ENCODE measurements at regions not wholly inside any gene's neighbourhood (a gene's known extent, or its start where the extent isn't known, plus 50 kb on each side); places are given as distances from the start of the nearest gene placed in this dataset.

DNA sequence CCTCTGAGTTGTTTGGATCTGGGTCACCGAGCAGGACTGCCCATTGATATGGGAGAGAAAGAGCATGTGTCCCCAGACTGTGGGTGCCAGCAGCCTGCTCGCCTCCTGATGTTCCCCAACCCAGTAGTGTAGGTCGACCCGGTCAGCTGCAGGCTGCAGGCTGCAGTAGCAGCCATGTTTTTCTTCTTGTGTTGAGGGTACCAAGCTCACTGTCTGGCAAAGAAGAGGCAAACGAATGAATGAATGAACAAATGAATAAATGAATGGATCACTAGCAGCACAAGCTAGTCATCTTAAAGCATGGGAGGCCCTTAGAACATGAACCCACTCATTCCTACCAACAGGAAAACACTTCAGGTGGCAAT lies 293.2 kb downstream of the SOX9 start:
- DNase-seq, result no peak

DNA sequence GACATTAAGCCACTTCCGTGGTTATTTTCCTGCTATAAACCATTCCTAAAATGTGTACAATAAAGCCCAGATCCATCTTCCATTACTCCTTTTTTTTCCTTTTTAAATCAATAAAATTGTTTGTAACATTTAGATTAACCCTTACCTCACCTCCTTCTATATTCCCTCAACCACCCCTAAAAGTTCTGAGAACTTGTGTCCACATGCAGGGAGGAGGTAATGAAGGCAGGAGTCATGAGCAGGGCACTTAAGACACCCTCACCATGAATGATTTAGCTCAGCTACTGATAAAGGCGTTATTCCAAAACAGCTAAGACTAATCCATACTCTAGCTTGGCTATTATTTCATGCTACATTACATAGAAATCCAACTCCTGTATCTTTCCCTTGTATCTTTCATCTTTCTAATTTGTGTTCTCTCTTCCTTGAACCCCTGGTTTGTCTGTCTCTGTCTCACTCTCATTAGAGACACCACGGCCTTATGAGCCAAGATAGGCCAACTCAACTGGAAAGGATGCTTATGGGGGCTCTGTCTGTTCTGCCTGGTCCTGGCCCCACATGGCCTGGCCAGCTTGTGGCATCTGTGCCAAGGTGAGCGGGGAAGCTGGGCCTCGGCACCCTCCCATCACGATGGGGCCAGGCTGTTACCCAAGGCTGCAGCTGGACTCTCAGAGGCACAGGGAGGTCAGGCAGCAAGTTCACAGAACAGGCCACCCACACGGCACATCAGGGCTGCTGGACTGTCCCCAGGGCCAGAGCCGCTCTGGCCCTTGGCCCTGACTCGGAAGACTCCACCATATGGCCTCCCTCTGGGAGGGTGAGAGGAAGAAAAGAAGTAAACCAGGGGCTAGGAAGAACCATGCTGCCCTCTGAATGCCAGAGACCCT lies 294.4 kb downstream of the SOX9 start:
- no peak for DNase-seq

DNA sequence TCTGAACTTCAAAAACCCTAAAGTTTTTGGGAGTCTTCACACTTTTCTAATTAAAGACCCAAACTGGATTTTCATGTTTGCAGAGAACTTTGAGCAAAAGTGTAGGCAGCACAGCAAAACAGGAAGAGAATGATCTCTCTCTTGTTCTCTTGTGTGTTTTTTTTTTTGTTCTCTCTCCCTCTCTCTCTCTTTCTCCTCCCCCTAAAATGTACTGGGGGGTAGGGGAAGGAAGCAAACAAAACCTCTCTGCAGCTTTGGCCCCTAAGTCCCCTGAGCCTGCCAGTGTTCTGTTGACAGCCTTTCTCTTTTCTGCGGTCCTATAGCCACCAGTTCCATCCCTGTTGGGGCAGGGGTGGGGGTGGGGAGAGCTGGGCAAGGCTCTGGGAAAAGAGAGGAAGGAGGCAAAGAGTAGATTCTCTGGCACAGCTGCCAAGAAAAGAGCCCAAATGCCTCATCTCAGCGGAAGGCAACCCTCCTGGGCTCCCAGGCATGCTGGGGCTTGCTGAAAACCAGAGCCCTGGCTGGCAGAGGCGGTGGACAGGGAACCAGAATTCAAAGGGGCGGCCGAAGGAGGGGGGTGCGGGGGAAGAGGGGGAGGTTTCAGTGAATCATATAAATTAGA lies 295.3 kb downstream of the SOX9 start:
- no peak for DNase-seq

DNA sequence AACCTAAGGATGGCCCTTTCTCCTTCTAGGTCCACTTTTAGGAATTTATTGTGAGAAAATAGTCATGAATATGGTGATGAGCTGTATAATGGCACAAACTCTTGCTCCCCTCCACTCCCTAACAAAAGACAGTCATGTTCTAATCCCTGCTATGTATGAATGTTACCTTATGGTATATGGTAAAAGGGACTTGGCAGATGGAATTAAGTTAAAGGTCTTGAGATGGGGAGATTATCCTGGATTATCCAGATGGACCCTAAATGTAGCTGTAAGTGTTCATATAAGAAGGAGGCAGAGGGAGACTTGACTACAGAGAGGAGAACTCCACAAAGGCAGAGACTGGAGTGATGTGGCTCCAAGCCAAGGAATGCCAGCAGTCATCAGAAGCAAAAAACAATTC lies 296.1 kb downstream of the SOX9 start:
- no peak for DNase-seq

DNA sequence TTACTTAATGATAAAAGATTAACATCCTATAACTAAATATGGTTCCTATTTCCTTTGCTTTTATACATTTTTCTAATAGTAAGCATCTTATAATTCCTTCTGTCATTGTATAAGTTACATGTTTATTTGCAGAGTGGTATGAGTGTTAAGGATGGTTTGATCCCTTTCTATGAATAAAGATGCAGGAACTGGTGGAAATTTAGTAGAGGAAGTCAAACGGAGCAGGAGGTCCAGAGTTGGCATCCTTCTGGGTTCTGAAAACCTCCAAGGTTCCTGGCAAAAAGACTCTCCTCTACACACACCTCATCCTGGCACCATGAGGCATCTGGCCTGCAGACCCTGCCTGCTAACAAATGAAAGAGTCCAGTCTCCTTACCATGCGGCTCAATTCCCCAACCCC lies 296.8 kb downstream of the SOX9 start:
- no peak for DNase-seq

DNA sequence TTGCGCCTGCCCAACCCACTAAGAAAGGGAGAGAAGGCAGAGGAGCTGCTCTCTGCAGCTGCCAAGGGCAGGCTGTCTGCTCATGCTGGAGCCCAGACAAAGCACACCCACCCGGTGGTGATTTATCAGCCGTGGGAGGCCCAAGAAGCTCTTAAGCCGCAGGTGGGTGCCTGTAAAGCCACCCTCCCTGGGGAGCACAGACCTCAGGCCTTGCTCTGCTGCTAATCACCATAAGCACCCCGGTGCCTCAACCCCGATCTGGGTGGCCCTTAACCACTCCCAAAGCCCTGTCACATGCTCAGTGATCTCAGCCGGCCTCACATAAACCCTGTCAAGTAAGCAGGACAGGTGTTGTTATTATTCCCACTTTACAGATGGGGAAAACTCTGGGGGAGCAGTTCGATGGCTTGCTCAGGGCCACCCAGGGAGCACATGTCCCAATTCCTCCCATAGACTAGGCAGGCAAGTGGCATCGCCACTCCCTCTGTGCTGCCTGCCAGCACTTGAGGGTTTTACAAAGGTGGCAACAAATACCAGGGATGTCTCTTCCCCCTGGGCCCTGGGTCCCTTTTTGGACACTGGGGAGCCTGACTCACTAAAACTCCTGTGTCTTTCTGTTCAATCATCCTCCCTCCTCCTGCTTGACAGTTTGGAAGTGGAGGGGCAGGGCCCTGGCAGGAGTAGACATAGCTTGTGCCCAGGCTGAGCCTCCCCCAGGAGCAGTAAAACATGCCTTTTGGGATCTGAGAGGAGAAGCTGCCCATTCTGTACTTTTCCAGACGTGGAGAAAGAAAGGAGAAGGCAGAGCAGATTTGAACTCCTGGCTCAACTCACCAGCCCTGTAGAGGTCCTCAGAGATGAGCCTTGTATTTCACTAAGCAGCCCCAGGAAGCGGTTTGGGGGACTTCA lies 299.3 kb downstream of the SOX9 start:
- DNase-seq, result no peak

DNA sequence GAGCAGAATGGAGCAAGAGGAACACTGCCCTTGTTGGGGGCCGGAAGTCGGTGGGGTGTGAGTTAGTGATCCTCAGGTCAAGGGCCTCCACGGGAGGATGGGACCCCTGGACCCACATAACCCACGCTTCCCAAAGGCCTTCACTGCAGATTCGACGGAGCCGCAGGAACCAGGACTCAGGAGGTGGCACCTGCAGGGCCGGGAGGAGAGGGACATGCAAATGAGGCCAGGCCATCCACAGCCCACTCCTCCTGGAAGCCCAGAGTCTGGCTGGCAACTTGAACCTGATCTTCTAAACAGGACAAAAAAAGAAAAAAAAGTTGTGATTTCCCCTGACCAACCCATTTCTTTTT lies 299.9 kb downstream of the SOX9 start:
- DNase-seq, result no peak

DNA sequence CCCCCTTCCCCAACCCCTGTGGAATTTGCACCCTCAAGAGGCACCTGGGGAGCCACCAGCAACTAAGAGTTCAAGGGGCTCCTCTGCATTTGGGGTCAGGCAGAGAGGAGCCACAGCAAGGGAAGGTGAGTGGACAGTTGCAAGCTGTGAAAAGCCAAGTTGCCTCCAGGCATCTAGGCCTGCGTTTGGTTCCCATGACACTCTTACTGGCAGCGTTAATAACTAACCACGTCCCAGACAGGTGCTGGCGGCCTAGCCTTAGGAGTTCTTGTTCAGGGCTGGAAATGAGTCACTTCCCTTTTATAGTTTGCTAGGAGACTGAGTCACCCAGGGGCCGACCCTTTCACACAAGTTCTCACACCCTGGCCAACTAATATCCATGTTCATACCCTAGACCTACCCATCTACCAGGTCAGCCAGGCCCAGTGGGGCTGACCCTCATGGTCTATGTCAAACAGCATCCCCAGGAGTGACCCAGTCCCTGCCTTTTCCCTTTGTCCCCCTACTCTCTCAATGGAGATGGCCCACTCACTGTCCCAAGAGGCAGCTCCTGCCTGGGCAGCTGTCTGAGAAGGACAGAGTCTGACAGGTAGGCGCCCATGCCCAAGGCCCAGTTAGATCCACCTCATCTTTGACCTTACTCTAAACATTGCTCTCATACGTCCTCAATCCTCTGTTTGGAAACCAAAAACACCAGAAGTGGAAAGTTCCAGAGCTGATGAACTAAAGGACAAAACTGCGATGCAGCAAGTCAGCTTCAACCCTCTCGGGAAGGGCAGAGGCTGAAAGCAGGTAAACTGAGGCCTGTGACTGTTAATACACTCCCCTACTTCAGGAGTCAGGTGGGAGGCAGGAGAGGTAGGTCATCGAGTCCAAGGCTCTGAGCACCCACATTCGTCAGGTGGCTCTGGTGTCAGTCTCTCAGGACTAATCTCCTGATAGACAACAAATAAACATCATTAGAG lies 300.6 kb downstream of the SOX9 start:
- no peak for DNase-seq

DNA sequence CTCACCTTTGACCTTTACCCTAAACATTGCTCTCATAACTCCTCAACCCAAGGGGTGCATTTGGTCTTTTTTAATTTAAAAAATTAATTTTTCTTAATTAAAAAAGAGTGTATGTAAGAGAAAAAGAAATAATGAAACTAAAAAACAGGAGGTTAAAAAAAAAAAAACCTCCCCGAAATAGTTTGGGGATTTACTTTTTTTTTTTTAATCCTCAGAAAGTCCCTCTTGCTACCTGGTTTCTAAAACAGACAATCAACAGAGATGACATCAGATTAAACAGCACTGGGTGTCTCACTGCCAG lies 301.3 kb downstream of the SOX9 start:
- no peak for DNase-seq

DNA sequence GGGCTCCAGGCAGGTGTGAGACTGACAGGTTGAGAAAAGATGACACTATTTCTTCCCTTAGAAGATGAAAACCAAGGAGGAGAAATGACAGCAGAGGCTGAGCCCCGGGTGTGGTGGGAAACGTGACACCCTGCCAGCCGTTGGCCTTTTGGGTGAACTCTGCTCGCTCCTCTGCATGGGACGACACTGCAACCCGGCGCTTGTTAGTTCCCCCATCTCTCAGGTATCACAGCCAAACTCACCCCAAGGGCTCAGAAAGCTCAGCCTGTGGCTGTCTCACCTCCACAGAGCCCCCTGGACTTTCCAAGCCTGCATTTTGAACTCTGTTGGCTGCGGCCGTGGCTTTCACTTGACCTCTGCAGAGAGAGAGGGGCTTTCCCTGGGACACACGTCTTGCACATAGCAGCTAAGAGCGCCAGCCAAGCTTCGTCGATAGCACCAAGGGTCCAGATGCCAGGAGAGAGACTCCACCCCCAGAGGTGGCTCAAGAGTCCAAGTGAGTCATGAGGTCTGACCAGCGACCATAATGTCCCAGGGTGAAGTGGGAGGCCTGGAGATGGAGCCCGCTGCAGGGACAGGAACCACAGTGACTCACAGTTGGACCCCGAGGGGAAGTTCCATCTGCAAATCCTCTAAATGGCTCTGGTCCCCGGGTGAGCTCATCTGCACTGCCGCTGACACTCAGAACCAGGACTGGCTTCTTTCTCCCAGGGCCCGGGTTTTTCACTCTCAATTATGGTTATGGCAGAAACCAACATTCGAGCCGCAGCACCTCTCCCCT lies 301.9 kb downstream of the SOX9 start:
- no peak for DNase-seq

DNA sequence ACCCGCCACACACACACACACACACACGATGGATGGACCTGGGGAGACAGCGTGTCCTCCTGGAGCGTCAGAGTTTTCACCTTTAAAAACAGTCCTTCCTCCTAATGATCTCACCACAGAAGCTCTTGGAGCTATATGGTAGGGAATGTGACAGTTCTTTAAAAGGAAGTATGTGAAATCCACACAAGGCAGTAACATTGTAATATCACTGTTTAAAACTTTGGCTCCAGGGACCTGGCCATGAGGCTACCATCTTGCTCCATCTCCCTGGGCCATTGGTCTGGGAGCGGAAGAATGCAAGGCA lies 302.4 kb downstream of the SOX9 start:
- DNase-seq, result no peak

DNA sequence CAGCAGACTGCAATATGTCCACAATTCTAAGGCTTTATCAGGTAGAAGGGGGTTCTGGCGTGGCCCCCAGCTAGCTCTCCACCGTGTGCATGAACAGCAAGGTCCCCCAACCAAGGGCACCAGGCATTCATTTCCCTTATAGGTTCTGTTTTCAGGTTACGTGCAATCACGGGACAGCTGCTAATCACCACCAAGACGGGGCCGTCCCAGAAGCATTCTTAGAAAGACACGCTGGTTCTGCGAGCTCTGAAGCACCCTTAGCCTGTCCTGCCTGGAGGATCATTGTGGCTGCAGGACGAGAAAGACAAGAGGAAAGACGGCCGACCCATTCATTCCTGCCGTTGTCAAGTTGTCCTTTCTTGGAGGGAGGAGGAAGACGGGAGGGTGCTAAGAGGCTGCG lies 302.9 kb downstream of the SOX9 start:
- DNase-seq, result no peak

DNA sequence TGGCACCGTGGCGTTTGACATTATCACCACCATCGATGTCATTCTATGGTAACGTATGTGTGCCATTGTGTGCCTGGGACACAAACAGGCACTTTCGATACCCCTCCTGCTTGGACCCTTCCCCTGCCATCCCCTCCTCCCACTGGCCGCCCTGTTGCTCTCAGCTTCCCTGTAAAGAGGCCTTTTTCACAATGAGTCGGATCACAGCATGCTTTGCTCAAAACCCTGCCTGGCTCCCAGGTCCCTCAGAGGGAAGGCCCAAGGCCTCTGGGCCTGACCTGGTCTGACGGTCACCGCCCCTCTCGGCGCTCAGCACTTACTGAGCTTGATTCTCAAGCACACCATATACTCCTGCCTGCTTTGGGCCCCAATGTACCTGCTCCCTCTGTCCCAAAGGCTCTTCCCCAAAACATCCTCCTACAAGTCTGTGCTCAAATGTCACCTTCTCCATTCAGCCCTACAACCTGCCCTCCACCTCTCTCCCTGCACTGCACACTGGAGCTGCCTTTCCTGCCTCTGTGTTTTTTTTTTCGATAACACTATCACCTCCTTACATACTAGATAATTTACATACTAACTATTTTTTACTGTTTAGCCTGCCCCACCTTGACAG lies 303.8 kb downstream of the SOX9 start:
- DNase-seq, result no peak

DNA sequence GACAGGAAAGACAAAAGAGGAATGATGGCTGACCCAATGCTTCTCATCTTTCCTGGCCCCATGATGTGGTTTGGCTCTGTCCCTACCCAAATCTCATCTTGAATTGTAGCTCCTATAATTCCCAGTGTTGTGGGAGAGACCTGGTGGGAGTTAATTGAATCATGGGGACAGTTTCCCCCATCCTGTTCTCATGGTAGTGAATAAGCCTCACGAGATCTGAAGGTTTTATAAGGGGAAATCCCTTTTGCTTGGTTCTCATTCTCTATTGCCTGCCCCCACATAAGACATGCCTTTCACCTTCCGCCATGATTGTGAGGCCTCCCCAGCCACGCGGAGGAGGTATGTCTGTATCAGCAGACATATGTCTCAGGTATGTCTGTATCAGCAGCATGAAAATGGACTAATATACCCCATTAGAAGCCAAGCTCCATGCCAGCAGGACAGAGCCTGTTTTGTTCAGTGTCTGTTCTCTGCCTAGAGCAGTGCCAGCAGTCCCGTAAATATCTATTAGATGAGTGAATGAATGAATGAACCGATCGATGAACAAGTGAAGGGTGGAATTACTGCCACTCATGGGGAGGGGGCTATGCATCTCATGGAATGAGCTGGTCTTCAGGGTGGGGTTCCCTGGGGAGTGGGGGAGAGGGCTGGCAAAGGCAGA lies 304.4 kb downstream of the SOX9 start:
- DNase-seq, result no peak

DNA sequence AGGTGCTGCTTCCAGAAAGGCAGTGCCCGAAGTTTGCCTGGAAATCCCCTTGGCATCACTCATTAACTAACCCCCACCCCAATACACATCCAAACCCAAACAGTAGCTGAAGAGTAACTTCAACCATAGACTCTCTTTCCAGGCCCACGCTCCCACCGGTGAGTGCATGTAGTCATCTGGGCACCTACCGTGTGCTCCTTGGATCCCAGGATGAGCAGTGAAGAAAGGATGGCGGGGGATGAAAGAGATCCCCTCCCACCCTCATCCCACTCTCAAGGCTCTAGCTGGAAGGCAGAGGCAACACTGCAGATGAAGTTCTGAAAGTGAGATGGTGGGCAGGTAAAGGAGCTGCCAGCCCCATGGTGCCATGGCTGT lies 305.0 kb downstream of the SOX9 start:
- DNase-seq, result no peak

DNA sequence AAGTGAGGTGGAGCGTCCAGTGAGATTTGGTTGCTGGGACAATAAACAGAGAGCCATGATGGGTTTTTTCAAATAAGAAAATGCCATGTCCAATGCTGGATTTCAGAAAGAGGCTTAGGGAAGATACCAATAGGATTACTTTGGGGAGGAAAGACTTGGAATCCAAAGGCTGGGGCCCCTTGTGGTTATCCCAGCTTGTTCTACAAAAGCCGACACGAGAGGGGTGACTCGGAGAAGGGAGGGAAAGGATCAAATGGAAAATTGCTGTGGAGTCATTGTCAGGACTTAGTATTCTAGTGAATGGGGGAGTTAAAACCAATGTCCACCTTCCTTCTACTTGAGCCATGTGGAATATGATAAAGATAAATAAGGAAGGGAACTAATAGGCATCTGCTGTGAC lies 305.5 kb downstream of the SOX9 start:
- no peak for DNase-seq

DNA sequence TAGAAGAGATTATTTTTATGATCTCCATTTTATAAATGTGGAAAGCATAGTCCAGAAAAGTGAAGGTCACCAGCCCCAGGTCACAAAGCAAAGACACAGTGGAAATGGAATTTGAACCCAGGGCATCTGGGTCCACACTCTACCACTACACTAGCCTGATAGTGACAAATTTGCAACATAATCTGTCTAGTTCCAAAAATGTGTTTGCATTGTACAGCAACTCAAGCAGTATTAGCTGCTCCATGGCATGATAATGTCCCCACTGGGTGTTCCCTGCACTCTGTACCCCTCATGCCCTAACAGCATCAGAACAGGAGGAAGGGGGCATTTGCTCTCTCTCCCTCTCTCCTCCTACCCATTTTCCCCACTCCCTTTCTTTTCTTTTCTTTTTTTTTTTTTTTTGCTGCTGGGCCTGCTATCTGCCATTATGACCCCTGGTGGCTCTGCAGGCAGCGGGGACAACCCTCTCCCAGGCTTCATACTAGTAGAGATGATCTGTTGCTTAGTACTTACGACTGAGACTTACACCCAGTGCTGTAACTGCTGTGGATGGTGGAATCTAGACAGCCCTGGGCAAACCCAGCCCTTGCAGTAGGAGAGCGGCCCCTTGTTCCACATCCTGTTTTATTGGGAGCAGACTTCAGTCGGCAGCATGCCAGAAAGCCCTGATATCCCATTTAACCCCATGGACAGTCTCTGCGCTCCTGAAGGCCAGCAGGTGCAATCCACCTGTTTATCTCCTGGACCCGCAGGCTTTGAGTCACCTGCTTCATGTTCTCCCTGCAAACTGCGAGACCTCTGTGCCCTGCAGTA lies 306.3 kb downstream of the SOX9 start:
- no peak for DNase-seq

DNA sequence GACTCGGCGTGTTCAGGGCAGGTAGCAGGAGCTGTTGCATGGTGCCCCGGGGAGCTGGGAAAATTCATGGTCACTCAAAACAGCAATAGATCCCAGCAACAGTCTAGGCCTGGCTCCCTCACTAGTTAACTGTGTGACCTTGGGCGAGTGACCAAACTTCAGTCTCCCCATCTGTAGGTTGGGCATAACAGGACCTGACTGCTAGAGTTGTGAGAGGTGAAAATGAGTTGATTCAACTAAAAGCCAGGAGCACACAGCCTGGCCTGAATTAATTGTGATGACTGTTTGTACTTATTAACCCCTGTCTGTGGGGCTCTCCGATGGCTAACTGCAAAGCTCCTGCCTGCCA lies 306.9 kb downstream of the SOX9 start:
- no peak for DNase-seq

DNA sequence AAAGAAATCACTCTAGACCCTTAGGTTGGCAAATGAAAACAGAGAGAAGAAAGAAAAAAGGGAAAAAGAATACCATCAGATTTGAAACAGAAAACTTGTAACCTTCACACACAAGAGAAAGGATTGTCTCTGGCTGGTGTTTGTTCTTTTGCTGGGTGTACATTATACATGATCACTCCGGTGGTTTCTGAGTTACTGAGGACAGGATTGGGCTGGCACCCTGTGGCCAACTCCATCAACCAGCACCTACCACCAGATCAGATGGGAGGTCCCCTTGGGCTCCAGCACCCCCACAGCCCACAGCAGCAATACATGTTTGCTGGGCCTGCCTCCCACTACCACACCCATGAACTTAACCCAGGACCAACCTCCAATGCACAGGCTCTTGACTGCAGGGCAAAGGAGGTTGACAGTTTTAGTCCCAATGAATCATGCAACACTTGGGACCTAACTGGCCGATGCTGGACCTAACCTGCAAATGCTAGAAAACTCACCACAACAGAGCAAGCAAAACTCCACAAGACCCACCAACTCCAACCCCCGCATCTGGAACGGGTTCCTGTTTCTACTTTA lies 308.3 kb downstream of the SOX9 start:
- no peak for DNase-seq

Measured in NCI-H2029 treated with DMSO at 0.1 percent for 48 hours (cell line).